ENCODE measurements at regions not wholly inside any gene's neighbourhood (a gene's known extent, or its start where the extent isn't known, plus 50 kb on each side); places are given as distances from the start of the nearest gene placed in this dataset.

- Histone ChIP-seq H3K4me3 (no peak overlapping the region), H3K9me3 (no peaks in the 10 kb centered on the region), H3K4me1 (no peaks in the 10 kb centered on the region), H3K27me3 (no peaks in the 10 kb centered on the region), H3K27ac (no peak overlapping the region), H3K36me3 (no peaks in the 10 kb centered on the region)
- DNase-seq = no peak
- 70 to 73% methylated on average over 5 of the region's 5 CpGs for WGBS, 2 donors
- intact Hi-C loops (cut with DNase I) = no loop called here
- TF ChIP-seq POLR2A (IDR thresholded peaks at IDR 0.05) = no peak
- TF ChIP-seq CTCF (IDR thresholded peaks at IDR 0.05) = no peak
- no peak for TF ChIP-seq EP300 (IDR thresholded peaks at IDR 0.05)
- no peak for TF ChIP-seq POLR2AphosphoS5 (IDR thresholded peaks at IDR 0.05)
Observed at GRCh38 chr4:114399105-114399504, 199.5 kb upstream of the UGT8 start.

GRCh38 chr4:114400531-114400930, 198.1 kb upstream of the UGT8 start:
- 1 to 39% methylated on average over 1 of the region's 1 CpG for WGBS, 2 donors
- DNase-seq = no peak
- Histone ChIP-seq H3K4me1 (no peaks in the 10 kb centered on the region), H3K9me3 (no peaks in the 10 kb centered on the region), H3K27me3 (no peaks in the 10 kb centered on the region), H3K4me3 (no peak overlapping the region), H3K36me3 (no peaks in the 10 kb centered on the region), H3K27ac (no peak overlapping the region)
- intact Hi-C loops (cut with DNase I) = no loop called here
- TF ChIP-seq EP300 (IDR thresholded peaks at IDR 0.05) = no peak
- TF ChIP-seq POLR2AphosphoS5 (IDR thresholded peaks at IDR 0.05) = no peak
- no peak for TF ChIP-seq CTCF (IDR thresholded peaks at IDR 0.05)
- no peak for TF ChIP-seq POLR2A (IDR thresholded peaks at IDR 0.05)

GRCh38 chr4:114401483-114401882, 197.1 kb upstream of the UGT8 start:
- TF ChIP-seq CTCF (IDR thresholded peaks at IDR 0.05) (no peak), POLR2AphosphoS5 (IDR thresholded peaks at IDR 0.05) (no peak), POLR2A (IDR thresholded peaks at IDR 0.05) (no peak), EP300 (IDR thresholded peaks at IDR 0.05) (no peak)
- DNase-seq = no peak
- Histone ChIP-seq H3K27ac (no peak overlapping the region), H3K36me3 (no peaks in the 10 kb centered on the region), H3K4me3 (no peak overlapping the region), H3K9me3 (no peaks in the 10 kb centered on the region), H3K27me3 (no peaks in the 10 kb centered on the region), H3K4me1 (no peaks in the 10 kb centered on the region)
- WGBS, 2 donors = 7 to 61% methylated on average over 2 of the region's 2 CpGs
- intact Hi-C loops (cut with DNase I) = no loop called here

GRCh38 chr4:114417214-114417613, 181.4 kb upstream of the UGT8 start:
- 0 to 60% methylated on average over 1 of the region's 1 CpG for WGBS, 2 donors
- no peaks in the 10 kb centered on the region for H3K9me3 ChIP-seq
- DNase-seq = no peak
- H3K27ac ChIP-seq = no peak overlapping the region
- H3K4me3 ChIP-seq = no peak overlapping the region
- H3K27me3 ChIP-seq = no peaks in the 10 kb centered on the region
- H3K36me3 ChIP-seq = no peaks in the 10 kb centered on the region
- intact Hi-C loops (cut with DNase I) = no loop called here
- no peak for TF ChIP-seq CTCF (IDR thresholded peaks at IDR 0.05)
- TF ChIP-seq POLR2AphosphoS5 (IDR thresholded peaks at IDR 0.05) = no peak
- TF ChIP-seq POLR2A (IDR thresholded peaks at IDR 0.05) = no peak
- TF ChIP-seq EP300 (IDR thresholded peaks at IDR 0.05) = no peak
- no peaks in the 10 kb centered on the region for H3K4me1 ChIP-seq

- no peaks in the 10 kb centered on the region for H3K27me3 ChIP-seq
- no peaks in the 10 kb centered on the region for H3K9me3 ChIP-seq
- TF ChIP-seq POLR2A (IDR thresholded peaks at IDR 0.05) (no peak), POLR2AphosphoS5 (IDR thresholded peaks at IDR 0.05) (no peak)
- no peaks in the 10 kb centered on the region for H3K36me3 ChIP-seq
- intact Hi-C loops (cut with DNase I) = no loop called here
- no peak overlapping the region for H3K4me3 ChIP-seq
- no peak for DNase-seq
- 73 to 96% methylated on average over 4 of the region's 4 CpGs for WGBS, 2 donors
- no peak overlapping the region for H3K27ac ChIP-seq
- no peaks in the 10 kb centered on the region for H3K4me1 ChIP-seq
Observed at GRCh38 chr4:114420069-114420468, 178.5 kb upstream of the UGT8 start.

Measured in sigmoid colon (tissue), 6 donors.